ENCODE measurements at regions not wholly inside any gene's neighbourhood (a gene's known extent, or its start where the extent isn't known, plus 50 kb on each side); places are given as distances from the start of the nearest gene placed in this dataset.
"Not testable (repeated sequence)": the region's sequence is repeated elsewhere in the genome, so short reads cannot be mapped to it uniquely, and the experiment has no call there.

GRCh38 chr1:90336552-90337324, 341.8 kb downstream of the ZNF326 start:
- DNase-seq (no peak), ATAC-seq (no peak)
- intact Hi-C loops (cut with micrococcal nuclease): no loop called here

- intact Hi-C loops (cut with micrococcal nuclease): no loop called here
- ATAC-seq: no peak
- DNase-seq: no peak
Observed at GRCh38 chr1:90335558-90335957, 340.6 kb downstream of the ZNF326 start.

GRCh38 chr1:90334137-90334536, 339.2 kb downstream of the ZNF326 start:
- intact Hi-C loops (cut with micrococcal nuclease): no loop called here
- DNase-seq (no peak), ATAC-seq (no peak)

- DNase-seq (no peak), ATAC-seq (no peak)
- intact Hi-C loops (cut with micrococcal nuclease): no loop called here
Observed at GRCh38 chr1:90325168-90325567, 330.3 kb downstream of the ZNF326 start.

GRCh38 chr1:90322186-90322585, 327.3 kb downstream of the ZNF326 start:
- DNase-seq (no peak), ATAC-seq (no peak)
- intact Hi-C loops (cut with micrococcal nuclease): no loop called here

GRCh38 chr1:90319918-90320317, 325.0 kb downstream of the ZNF326 start:
- DNase-seq (no peak), ATAC-seq (no peak)
- intact Hi-C loops (cut with micrococcal nuclease): no loop called here

GRCh38 chr1:90318431-90318830, 323.5 kb downstream of the ZNF326 start:
- ATAC-seq (no peak), DNase-seq (no peak)
- intact Hi-C loops (cut with micrococcal nuclease): no loop called here

- ATAC-seq (no peak), DNase-seq (no peak)
- intact Hi-C loops (cut with micrococcal nuclease): no loop called here
Observed at GRCh38 chr1:90317628-90318027, 322.7 kb downstream of the ZNF326 start.

GRCh38 chr1:90314533-90314932, 319.6 kb downstream of the ZNF326 start:
- ATAC-seq: no peak
- intact Hi-C loops (cut with micrococcal nuclease): no loop called here

GRCh38 chr1:90313778-90314177, 318.9 kb downstream of the ZNF326 start:
- ATAC-seq (no peak), DNase-seq (no peak)
- intact Hi-C loops (cut with micrococcal nuclease): no loop called here

More at GRCh38 chr1:90314533-90314932, 319.6 kb downstream of the ZNF326 start:
- DNase-seq: no peak

- DNase-seq: no peak
- ATAC-seq: no peak
- intact Hi-C loops (cut with micrococcal nuclease): no loop called here
Observed at GRCh38 chr1:90309806-90310205, 314.9 kb downstream of the ZNF326 start.

GRCh38 chr1:90308421-90308820, 313.5 kb downstream of the ZNF326 start:
- ATAC-seq (no peak), DNase-seq (no peak)
- intact Hi-C loops (cut with micrococcal nuclease): no loop called here

GRCh38 chr1:90305577-90305976, 310.7 kb downstream of the ZNF326 start:
- intact Hi-C loops (cut with micrococcal nuclease): no loop called here
- ATAC-seq (no peak), DNase-seq (no peak)

- intact Hi-C loops (cut with micrococcal nuclease): no loop called here
- no peak for DNase-seq
- ATAC-seq: no peak
Observed at GRCh38 chr1:90296327-90296726, 301.4 kb downstream of the ZNF326 start.

- DNase-seq (no peak), ATAC-seq (no peak)
- intact Hi-C loops (cut with micrococcal nuclease): no loop called here
Observed at GRCh38 chr1:90295534-90295933, 300.6 kb downstream of the ZNF326 start.

- intact Hi-C loops (cut with micrococcal nuclease): no loop called here
- DNase-seq (no peak), ATAC-seq (no peak)
Observed at GRCh38 chr1:90291431-90292216, 296.7 kb downstream of the ZNF326 start.

GRCh38 chr1:90282811-90283210, 287.9 kb downstream of the ZNF326 start:
- intact Hi-C loops (cut with micrococcal nuclease): no loop called here
- ATAC-seq (no peak), DNase-seq (no peak)

- ATAC-seq; intact Hi-C loops (cut with micrococcal nuclease); DNase-seq: not testable (repeated sequence)
Observed at GRCh38 chr1:90281886-90282285, 287.0 kb downstream of the ZNF326 start.

- ATAC-seq (no peak), DNase-seq (no peak)
- intact Hi-C loops (cut with micrococcal nuclease): no loop called here
Observed at GRCh38 chr1:90277270-90277669, 282.4 kb downstream of the ZNF326 start.

- ATAC-seq (peak; percentile 56), DNase-seq (no peak)
- intact Hi-C loops (cut with micrococcal nuclease): no loop called here
Observed at GRCh38 chr1:90274376-90274775, 279.5 kb downstream of the ZNF326 start.

Measured in left ventricle myocardium superior (tissue), 1 donor.